ENCODE measurements at regions not wholly inside any gene's neighbourhood (a gene's known extent, or its start where the extent isn't known, plus 50 kb on each side); places are given as distances from the start of the nearest gene placed in this dataset.

DNA sequence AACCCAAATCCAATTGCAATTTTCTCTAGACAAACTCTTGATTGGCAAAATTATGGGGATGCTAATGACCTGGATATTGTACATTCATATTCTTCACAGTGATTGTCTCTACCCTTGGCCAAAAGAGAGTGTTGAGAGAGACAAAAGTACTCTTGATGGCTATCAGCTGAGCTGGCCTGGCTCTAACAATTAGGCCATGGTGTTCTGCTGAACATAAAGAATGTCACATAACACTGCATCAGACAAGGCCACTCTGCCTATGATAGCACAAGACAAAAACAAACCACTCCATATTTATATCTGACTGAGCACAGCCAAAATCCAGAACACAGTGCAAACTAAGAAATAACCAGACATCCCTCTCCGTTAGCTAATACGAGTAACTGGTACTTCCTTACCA, 101.7 kb downstream of the ADAMTS1 start:
- in situ Hi-C loops (cut with HindIII; ENCODE audit: low pct_unique_long_range_greater_than_20kb, low sequenced_read_pairs), result no loop called here
- no peak for ATAC-seq
- H3K36me3 ChIP-seq (ENCODE audit: control insufficient read depth, insufficient read depth, low read length), result no peaks in the 10 kb centered on the region
- H3K9me3 ChIP-seq (ENCODE audit: control insufficient read depth, insufficient read depth, low read depth, low read length), result no peaks in the 10 kb centered on the region
- TF ChIP-seq TCF7L2 (IDR thresholded peaks at IDR 0.05; ENCODE audit: low read depth, low read length) (no peak), SIN3A (IDR thresholded peaks at IDR 0.05; ENCODE audit: borderline replicate concordance, insufficient read depth, low read depth, low read length) (no peak), POLR2AphosphoS5 (IDR thresholded peaks at IDR 0.05; ENCODE audit: low read depth, low read length) (no peak)
- TF ChIP-seq, protein P1, sequence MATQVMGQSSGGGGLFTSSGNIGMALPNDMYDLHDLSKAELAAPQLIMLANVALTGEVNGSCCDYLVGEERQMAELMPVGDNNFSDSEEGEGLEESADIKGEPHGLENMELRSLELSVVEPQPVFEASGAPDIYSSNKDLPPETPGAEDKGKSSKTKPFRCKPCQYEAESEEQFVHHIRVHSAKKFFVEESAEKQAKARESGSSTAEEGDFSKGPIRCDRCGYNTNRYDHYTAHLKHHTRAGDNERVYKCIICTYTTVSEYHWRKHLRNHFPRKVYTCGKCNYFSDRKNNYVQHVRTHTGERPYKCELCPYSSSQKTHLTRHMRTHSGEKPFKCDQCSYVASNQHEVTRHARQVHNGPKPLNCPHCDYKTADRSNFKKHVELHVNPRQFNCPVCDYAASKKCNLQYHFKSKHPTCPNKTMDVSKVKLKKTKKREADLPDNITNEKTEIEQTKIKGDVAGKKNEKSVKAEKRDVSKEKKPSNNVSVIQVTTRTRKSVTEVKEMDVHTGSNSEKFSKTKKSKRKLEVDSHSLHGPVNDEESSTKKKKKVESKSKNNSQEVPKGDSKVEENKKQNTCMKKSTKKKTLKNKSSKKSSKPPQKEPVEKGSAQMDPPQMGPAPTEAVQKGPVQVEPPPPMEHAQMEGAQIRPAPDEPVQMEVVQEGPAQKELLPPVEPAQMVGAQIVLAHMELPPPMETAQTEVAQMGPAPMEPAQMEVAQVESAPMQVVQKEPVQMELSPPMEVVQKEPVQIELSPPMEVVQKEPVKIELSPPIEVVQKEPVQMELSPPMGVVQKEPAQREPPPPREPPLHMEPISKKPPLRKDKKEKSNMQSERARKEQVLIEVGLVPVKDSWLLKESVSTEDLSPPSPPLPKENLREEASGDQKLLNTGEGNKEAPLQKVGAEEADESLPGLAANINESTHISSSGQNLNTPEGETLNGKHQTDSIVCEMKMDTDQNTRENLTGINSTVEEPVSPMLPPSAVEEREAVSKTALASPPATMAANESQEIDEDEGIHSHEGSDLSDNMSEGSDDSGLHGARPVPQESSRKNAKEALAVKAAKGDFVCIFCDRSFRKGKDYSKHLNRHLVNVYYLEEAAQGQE (IDR thresholded peaks at IDR 0.05; ENCODE audit: insufficient read depth in 1 of 2, low read depth in 2 of 2, low read length in 1 of 2), result no peak
- TF ChIP-seq, protein P2, sequence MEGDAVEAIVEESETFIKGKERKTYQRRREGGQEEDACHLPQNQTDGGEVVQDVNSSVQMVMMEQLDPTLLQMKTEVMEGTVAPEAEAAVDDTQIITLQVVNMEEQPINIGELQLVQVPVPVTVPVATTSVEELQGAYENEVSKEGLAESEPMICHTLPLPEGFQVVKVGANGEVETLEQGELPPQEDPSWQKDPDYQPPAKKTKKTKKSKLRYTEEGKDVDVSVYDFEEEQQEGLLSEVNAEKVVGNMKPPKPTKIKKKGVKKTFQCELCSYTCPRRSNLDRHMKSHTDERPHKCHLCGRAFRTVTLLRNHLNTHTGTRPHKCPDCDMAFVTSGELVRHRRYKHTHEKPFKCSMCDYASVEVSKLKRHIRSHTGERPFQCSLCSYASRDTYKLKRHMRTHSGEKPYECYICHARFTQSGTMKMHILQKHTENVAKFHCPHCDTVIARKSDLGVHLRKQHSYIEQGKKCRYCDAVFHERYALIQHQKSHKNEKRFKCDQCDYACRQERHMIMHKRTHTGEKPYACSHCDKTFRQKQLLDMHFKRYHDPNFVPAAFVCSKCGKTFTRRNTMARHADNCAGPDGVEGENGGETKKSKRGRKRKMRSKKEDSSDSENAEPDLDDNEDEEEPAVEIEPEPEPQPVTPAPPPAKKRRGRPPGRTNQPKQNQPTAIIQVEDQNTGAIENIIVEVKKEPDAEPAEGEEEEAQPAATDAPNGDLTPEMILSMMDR (IDR thresholded peaks at IDR 0.05), result no peak
- intact Hi-C loops (cut with micrococcal nuclease; ENCODE audit: unreplicated experiment), result no loop called here
- H3K4me3 ChIP-seq (ENCODE audit: low read depth in 2 of 2, low read length in 2 of 2), result no peak overlapping the region
- CTCF ChIA-PET, result no interaction called here
- BruUV-seq (replicated peaks), result no TSS peak
- H3K27ac ChIP-seq (ENCODE audit: low read length), result no peak overlapping the region
- DNase-seq (ENCODE audit: low read depth, low spot score), result no peak
- H3K27me3 ChIP-seq (ENCODE audit: control insufficient read depth, insufficient read depth, low read length), result no peaks in the 10 kb centered on the region
- no peaks in the 10 kb centered on the region for H3K4me1 ChIP-seq (ENCODE audit: control insufficient read depth, insufficient read depth, low read length)
- POLR2A ChIA-PET, result no interaction called here

GRCh38 chr21:26739189-26739588, 106.0 kb downstream of the ADAMTS1 start:
- BruUV-seq (replicated peaks), result no TSS peak
- H3K36me3 ChIP-seq (ENCODE audit: control insufficient read depth, insufficient read depth, low read length), result no peaks in the 10 kb centered on the region
- TF ChIP-seq TCF7L2 (IDR thresholded peaks at IDR 0.05; ENCODE audit: low read depth, low read length) (no peak), SIN3A (IDR thresholded peaks at IDR 0.05; ENCODE audit: borderline replicate concordance, insufficient read depth, low read depth, low read length) (no peak), POLR2AphosphoS5 (IDR thresholded peaks at IDR 0.05; ENCODE audit: low read depth, low read length) (no peak)
- TF ChIP-seq, protein P1 (IDR thresholded peaks at IDR 0.05; ENCODE audit: insufficient read depth in 1 of 2, low read depth in 2 of 2, low read length in 1 of 2), result no peak
- TF ChIP-seq, protein P2 (IDR thresholded peaks at IDR 0.05), result no peak
- DNase-seq (ENCODE audit: low read depth, low spot score) (no peak), ATAC-seq (no peak)
- no peak overlapping the region for H3K4me3 ChIP-seq (ENCODE audit: low read depth in 2 of 2, low read length in 2 of 2)
- no peaks in the 10 kb centered on the region for H3K9me3 ChIP-seq (ENCODE audit: control insufficient read depth, insufficient read depth, low read depth, low read length)
- intact Hi-C loops (cut with micrococcal nuclease; ENCODE audit: unreplicated experiment) (no loop called here), in situ Hi-C loops (cut with HindIII; ENCODE audit: low pct_unique_long_range_greater_than_20kb, low sequenced_read_pairs) (no loop called here)
- H3K4me1 ChIP-seq (ENCODE audit: control insufficient read depth, insufficient read depth, low read length), result no peaks in the 10 kb centered on the region
- H3K27ac ChIP-seq (ENCODE audit: low read length), result no peak overlapping the region
- POLR2A ChIA-PET, result no interaction called here
- H3K27me3 ChIP-seq (ENCODE audit: control insufficient read depth, insufficient read depth, low read length), result no peaks in the 10 kb centered on the region
- CTCF ChIA-PET, result no interaction called here
